A673 (cell line): ENCODE measurements at regions not wholly inside any gene's neighbourhood (a gene's known extent, or its start where the extent isn't known, plus 50 kb on each side); places are given as distances from the start of the nearest gene placed in this dataset.

ENCODE experiments used
- CTCF ChIP-seq: fragments of 300-800, 200-600 bp; sonication (generic); conservative IDR thresholded peaks from 2 replicates; pipeline ENCODE4 v1.5.1; 2017; ENCODE audit warnings: low read depth, mild to moderate bottlenecking, antibody characterized with exemption, low read length, moderate library complexity, mixed read lengths
- EZH2 ChIP-seq: fragments of 200-600 bp; sonication (generic); IDR thresholded peaks from 2 replicates; pipeline ENCODE4 v1.6.1; 2017; ENCODE audit warnings: borderline replicate concordance, low read depth, mild to moderate bottlenecking, mixed read lengths, antibody characterized with exemption, low read length; ENCODE audit not compliant: poor library complexity, severe bottlenecking

GRCh38 chr11:116072601-116073410, 568.6 kb upstream of the CADM1 start:
- TF ChIP-seq CTCF (peak; percentile 50), EZH2 (no peak)
